HepG2 (cell line): ENCODE measurements at regions not wholly inside any gene's neighbourhood (a gene's known extent, or its start where the extent isn't known, plus 50 kb on each side); places are given as distances from the start of the nearest gene placed in this dataset.
A peak's percentile ranks its signal among the peaks of the same experiment; 100 is the strongest.

ENCODE experiments used
- ARID5B ChIP-seq: IDR thresholded peaks from 2 replicates; pipeline ENCODE4 v1.4.0; 2020; ENCODE audit warnings: mild to moderate bottlenecking, missing genetic modification reagents
- EP300 ChIP-seq, 3 experiments: sonication (generic) in 1 of 3; formaldehyde crosslinking in 1 of 3; IDR thresholded peaks; 2 replicates each; pipeline versions ENCODE4 v1.5.1 to v1.6.1; 2011 to 2020; ENCODE audit warnings: low read depth in 2 of 3, low read length in 2 of 3, borderline replicate concordance in 1 of 3, improper control_type of control experiment in 1 of 3, mild to moderate bottlenecking in 1 of 3, missing genetic modification reagents in 1 of 3, moderate library complexity in 1 of 3
- NFYC ChIP-seq: IDR thresholded peaks from 2 replicates; pipeline ENCODE4 v1.6.1; 2016; ENCODE audit warnings: missing genetic modification reagents, missing compliant biosample characterization
- RARA ChIP-seq: IDR thresholded peaks from 2 replicates; pipeline ENCODE4 v1.6.1; 2016; ENCODE audit warnings: missing genetic modification reagents, missing compliant biosample characterization
- RERE ChIP-seq: IDR thresholded peaks from 2 replicates; pipeline ENCODE4 v1.6.1; 2016; ENCODE audit warnings: low read depth, missing genetic modification reagents, missing compliant biosample characterization
- SNRNP70 ChIP-seq: fragments of 200-400 bp; formaldehyde crosslinking; IDR thresholded peaks from 2 replicates; pipeline ENCODE4 v1.6.1; 2017; ENCODE audit warnings: mild to moderate bottlenecking, low read depth, low read length, moderate library complexity
- SP5 ChIP-seq: IDR thresholded peaks from 2 replicates; pipeline ENCODE4 v1.6.1; 2016; ENCODE audit warnings: low read depth, borderline replicate concordance
- SRF ChIP-seq: IDR thresholded peaks from 2 replicates; pipeline ENCODE4 v1.6.1; 2011; ENCODE audit warnings: mild to moderate bottlenecking, low read depth, low read length, moderate library complexity
- ZNF597 ChIP-seq: sonication (generic); formaldehyde crosslinking; IDR thresholded peaks from 2 replicates; pipeline ENCODE4 v1.5.0; 2020; ENCODE audit warnings: missing genetic modification reagents
- ZNF75D ChIP-seq: sonication (generic); formaldehyde crosslinking; IDR thresholded peaks from 2 replicates; pipeline ENCODE4 v1.8.1; 2023; ENCODE audit warnings: missing genetic modification reagents, mild to moderate bottlenecking, borderline replicate concordance
- TF ChIP-seq, protein P1 (sequence below): IDR thresholded peaks from 2 replicates; pipeline ENCODE4 v1.6.1; 2016; ENCODE audit warnings: low read depth
- TF ChIP-seq, protein P2 (sequence below): sonication (generic); formaldehyde crosslinking; IDR thresholded peaks from 2 replicates; pipeline ENCODE4 v1.5.0; 2020; ENCODE audit warnings: missing genetic modification reagents
- TF ChIP-seq, protein P3 (sequence below): IDR thresholded peaks from 2 replicates; pipeline ENCODE4 v1.6.1; 2016; ENCODE audit warnings: missing genetic modification reagents, missing compliant biosample characterization
- TF ChIP-seq, protein P4 (sequence below), 2 experiments: fragments of 450-650 bp in 1 of 2; sonication (generic) in 1 of 2; formaldehyde crosslinking; IDR thresholded peaks; 2 replicates each; pipeline versions ENCODE4 v1.5.0 to v1.8.0; 2020 to 2022; ENCODE audit warnings: mild to moderate bottlenecking in 1 of 2, missing genetic modification reagents in 1 of 2

DNA sequence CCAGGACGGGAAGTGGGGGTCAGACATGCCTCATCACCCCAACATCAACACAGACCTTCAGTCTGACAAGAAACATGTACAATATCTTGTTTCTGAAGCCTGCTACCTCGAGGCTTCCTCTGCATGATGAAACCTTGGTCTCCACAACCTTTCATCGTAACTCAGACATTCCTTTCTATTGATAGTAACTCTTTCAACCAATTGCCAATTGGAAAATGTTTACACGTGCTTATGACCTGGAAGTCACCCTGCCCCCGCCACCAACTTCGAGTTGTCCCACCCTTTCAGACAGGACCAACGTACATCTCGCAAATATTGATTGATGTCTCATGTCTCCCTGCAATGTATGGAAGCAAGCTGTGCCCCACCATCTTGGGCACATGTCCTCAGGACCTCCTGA lies 159.5 kb downstream of the ETS2 start (continued):
- TF ChIP-seq, protein P1, sequence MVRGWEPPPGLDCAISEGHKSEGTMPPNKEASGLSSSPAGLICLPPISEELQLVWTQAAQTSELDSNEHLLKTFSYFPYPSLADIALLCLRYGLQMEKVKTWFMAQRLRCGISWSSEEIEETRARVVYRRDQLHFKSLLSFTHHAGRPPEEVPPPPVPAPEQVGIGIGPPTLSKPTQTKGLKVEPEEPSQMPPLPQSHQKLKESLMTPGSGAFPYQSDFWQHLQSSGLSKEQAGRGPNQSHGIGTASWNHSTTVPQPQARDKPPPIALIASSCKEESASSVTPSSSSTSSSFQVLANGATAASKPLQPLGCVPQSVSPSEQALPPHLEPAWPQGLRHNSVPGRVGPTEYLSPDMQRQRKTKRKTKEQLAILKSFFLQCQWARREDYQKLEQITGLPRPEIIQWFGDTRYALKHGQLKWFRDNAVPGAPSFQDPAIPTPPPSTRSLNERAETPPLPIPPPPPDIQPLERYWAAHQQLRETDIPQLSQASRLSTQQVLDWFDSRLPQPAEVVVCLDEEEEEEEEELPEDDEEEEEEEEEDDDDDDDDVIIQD (CRISPR knock-in tag), result peak; percentile 37; the same call in 1 of the 2 replicates
- TF ChIP-seq RARA (CRISPR knock-in tag) (peak; percentile 95), EP300 (IDR thresholded peaks at IDR 0.05; ENCODE audit: low read depth in 2 of 2, low read length in 2 of 2) (peak in 1 of 2 experiments; percentile 58; a peak in 1 of 4 replicates), EP300 (CRISPR knock-in tag; IDR thresholded peaks at IDR 0.05; ENCODE audit: borderline replicate concordance) (peak; percentile 76), ZNF597 (no peak), SP5 (CRISPR knock-in tag) (no peak), RERE (CRISPR knock-in tag) (no peak), ZNF75D (no peak), ARID5B (peak; percentile 68; the same call in 1 of the 2 replicates), SRF (no peak), SNRNP70 (no peak), NFYC (CRISPR knock-in tag) (peak; percentile 40; the same call in 1 of the 2 replicates)
- TF ChIP-seq, protein P2, sequence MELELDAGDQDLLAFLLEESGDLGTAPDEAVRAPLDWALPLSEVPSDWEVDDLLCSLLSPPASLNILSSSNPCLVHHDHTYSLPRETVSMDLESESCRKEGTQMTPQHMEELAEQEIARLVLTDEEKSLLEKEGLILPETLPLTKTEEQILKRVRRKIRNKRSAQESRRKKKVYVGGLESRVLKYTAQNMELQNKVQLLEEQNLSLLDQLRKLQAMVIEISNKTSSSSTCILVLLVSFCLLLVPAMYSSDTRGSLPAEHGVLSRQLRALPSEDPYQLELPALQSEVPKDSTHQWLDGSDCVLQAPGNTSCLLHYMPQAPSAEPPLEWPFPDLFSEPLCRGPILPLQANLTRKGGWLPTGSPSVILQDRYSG (CRISPR knock-in tag), result no peak
- TF ChIP-seq, protein P3, sequence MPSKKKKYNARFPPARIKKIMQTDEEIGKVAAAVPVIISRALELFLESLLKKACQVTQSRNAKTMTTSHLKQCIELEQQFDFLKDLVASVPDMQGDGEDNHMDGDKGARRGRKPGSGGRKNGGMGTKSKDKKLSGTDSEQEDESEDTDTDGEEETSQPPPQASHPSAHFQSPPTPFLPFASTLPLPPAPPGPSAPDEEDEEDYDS (CRISPR knock-in tag), result no peak
- TF ChIP-seq, protein P4, sequence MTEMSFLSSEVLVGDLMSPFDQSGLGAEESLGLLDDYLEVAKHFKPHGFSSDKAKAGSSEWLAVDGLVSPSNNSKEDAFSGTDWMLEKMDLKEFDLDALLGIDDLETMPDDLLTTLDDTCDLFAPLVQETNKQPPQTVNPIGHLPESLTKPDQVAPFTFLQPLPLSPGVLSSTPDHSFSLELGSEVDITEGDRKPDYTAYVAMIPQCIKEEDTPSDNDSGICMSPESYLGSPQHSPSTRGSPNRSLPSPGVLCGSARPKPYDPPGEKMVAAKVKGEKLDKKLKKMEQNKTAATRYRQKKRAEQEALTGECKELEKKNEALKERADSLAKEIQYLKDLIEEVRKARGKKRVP (CRISPR knock-in tag; IDR thresholded peaks at IDR 0.05), result peak in 1 of 2 experiments; percentile 92; a peak in 2 of 4 replicates
